G401 (cell line): ENCODE measurements at regions not wholly inside any gene's neighbourhood (a gene's known extent, or its start where the extent isn't known, plus 50 kb on each side); places are given as distances from the start of the nearest gene placed in this dataset.

Experiments used
- DNase-seq: peaks from one replicate; pipeline ENCODE4 v3.0.0-alpha.2; 2015; ENCODE audit warnings: low spot score
- in situ Hi-C: cut with HindIII; loops from 2 replicates; pipeline ENCODE4 v1.10.0; 2016; ENCODE audit warnings: low sequenced_read_pairs, mixed read lengths

DNA sequence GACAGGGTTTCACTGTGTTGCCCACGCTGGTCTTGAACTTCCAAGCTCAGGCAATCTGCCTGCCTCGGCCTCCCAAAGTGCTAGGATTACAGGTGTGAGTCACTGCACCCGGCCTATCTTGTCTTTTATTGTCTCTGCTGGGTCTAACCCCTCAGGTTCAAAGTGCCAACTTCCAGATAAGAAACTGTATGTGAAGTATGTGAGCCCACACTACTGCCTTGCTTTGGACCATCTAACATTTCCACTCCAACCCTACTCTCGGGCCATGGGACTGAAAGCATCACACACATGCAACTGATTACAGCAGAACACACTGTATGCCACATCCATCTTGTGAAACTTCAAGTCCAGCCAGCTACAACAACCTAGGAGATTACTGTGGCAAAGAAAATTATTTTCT is 256.1 kb upstream of the VEPH1 start:
- in situ Hi-C loops: no loop called here
- no peak for DNase-seq

GRCh38 chr3:157755233-157755632 is 252.0 kb upstream of the VEPH1 start:
- in situ Hi-C loops: no loop called here
- no peak for DNase-seq

DNA sequence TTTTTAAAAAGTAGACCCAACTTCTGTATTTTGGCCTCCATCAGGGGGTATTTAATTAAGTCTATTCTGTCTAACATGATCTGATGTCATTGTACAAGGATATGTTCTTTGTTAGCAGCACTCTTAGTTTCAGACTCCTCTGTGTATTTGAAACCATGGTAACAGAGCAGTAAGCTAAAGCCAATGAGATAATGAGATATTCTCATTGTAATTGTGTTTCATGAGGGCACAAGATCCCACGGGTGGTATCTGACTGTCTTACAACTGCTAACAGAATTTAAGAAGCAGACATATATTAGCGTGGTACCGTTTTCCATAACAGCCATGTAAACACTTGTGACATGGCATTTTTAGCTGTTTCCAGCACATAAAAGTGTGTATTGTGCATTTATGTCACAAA is 251.2 kb upstream of the VEPH1 start:
- DNase-seq: no peak
- in situ Hi-C loops: no loop called here

GRCh38 chr3:157753787-157754136 is 250.5 kb upstream of the VEPH1 start:
- in situ Hi-C loops: no loop called here
- DNase-seq: no peak

- DNase-seq: peak; percentile 16
- in situ Hi-C loops: no loop called here
These were observed 250.0 kb upstream of the VEPH1 start for GRCh38 chr3:157752956-157753786.

- no peak for DNase-seq
- in situ Hi-C loops: no loop called here
These were observed 249.3 kb upstream of the VEPH1 start for GRCh38 chr3:157752554-157752953.

DNA sequence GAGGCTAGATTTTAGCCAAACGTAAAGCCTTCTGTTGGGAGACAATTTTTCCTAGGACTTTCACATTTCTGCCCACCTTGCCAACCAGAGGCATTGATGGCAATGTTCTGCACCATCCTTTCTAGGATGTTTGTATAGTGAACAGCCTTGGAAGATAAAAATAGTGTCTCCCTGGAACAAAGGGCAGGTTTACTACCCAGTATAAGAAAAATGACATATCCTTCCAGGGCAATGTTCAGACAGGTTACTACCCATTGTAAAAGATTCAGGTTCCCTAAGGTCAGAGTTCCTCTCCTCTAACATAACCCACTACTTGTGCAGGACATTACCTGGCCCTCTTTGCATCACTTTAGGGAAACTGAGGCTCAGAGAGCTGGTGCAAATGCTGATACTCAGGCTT is 248.2 kb upstream of the VEPH1 start:
- in situ Hi-C loops: no loop called here
- DNase-seq: no peak

DNA sequence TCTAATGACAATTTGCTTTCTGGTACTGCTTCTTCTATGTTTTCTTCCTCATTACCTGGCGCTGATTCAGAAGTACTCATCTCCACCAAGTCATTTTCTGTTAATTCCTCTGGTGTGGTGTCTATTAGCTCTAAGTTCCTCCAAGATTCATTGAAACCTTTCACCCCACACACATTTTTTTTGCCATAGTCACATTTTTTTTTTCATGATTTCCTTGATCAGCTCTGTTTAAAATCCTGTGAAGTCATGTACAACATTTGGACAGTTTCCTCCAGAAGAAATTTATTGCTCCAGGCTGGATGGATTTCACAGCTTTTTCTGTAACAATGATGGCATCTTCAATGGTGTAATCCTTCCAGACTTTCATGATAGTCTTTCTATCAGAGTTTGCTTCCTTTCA is 243.2 kb upstream of the VEPH1 start:
- DNase-seq: no peak
- in situ Hi-C loops: no loop called here

GRCh38 chr3:157741607-157742006 is 238.4 kb upstream of the VEPH1 start:
- in situ Hi-C loops: no loop called here
- DNase-seq: no peak

GRCh38 chr3:157738441-157738840 is 235.2 kb upstream of the VEPH1 start:
- no peak for DNase-seq
- in situ Hi-C loops: no loop called here

GRCh38 chr3:157718800-157719199 is 215.6 kb upstream of the VEPH1 start:
- in situ Hi-C loops: no loop called here

DNA sequence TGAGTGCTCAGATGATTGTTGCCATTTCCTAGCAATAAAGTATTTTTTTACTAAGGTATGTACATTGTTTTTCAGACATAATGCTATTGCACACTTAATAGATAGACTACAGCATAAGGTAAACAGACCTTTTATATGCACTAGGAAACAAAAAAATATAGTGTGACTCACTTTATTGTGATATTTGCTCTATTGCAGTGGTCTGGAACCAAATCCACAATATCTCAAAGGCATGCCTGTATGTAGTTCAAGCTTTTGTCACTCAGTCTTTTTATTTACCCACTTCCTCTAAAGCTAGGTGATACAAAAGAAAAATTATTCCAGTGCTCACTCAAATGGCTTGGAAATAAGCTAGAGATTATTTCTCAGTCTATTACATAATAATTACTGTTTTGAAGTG is 209.9 kb upstream of the VEPH1 start:
- in situ Hi-C loops: no loop called here
- DNase-seq: no peak

More at GRCh38 chr3:157718800-157719199, 215.6 kb upstream of the VEPH1 start:
- DNase-seq: no peak

GRCh38 chr3:157705258-157705657 is 202.0 kb upstream of the VEPH1 start:
- in situ Hi-C loops: no loop called here
- no peak for DNase-seq

GRCh38 chr3:157700405-157700804 is 197.2 kb upstream of the VEPH1 start:
- in situ Hi-C loops: no loop called here
- no peak for DNase-seq

DNA sequence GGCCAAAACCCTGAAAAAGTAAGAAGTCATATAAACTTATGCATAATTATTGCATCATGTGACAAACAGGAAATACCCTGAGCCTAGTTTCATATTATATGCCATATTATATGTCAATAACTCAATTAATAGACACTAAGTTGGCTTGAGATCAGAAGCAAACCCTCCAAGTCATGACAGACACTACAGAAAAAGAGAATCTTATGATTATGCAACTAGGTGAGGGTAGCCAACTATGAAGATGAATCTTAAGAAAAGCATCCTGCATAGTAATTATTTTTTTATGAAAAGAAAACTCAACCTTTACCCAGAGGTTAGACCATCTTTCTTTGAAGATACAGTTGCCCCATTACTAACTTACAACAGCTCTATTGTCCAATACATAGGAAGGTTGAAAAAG is 192.4 kb upstream of the VEPH1 start:
- no peak for DNase-seq
- in situ Hi-C loops: no loop called here

DNA sequence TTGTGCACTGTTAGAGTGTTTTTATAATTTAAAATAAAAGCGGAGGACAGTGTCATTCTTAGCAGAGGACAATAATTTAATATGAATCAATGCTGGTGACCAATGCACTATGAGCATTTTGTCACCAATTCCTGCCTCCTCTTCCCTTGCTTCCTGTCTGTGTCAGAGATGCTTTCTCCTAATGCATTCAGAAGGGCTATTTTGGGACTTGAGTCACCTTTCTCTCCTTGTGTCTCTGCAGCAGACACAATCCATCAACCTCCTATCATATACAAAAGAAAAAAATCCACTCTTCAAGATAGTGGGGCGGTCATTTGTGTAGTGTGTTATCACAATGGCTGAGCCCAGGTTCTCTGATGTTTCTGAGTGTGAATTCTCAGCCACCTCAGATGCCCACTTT is 191.9 kb upstream of the VEPH1 start:
- no peak for DNase-seq
- in situ Hi-C loops: no loop called here

DNA sequence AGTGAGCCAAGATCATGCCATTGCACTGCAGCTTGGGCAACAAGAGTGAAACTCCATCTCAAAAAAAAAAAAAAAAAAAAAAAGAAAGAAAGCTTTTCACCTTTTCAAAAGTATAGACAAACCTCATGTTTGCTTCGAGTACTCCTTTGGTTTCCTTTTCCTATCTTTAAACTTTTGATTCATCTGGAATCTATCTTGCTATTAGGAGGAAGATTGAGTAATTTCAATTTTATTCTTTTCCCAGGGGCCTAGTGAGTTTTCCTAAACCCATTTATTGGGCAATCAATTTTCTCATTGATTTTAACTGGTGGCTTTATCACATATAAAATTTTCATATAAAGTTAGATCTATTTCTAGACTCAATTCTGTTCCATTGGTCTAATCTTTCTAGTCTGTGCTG is 190.5 kb upstream of the VEPH1 start:
- no peak for DNase-seq
- in situ Hi-C loops: no loop called here

DNA sequence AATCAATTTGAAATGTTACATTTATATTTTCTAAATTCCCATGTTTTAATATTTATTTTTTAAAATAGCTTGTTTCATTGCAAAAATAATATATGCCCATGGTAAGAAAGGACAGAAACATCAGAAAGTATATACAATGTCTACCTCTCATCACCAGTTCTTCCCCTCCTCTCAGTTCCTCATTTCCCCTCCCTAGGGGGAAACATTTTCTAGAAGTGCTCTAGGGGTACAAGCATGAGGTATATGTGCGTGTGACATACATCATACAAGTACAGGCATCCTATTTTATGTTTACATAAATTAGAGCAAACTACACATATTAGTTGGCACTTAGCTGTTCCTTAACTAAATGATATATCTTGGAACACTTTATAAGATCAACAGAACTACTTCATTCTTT is 189.3 kb upstream of the VEPH1 start:
- no peak for DNase-seq
- in situ Hi-C loops: no loop called here

- in situ Hi-C loops: no loop called here
- no peak for DNase-seq
These were observed 180.5 kb upstream of the VEPH1 start for GRCh38 chr3:157683668-157684067.

DNA sequence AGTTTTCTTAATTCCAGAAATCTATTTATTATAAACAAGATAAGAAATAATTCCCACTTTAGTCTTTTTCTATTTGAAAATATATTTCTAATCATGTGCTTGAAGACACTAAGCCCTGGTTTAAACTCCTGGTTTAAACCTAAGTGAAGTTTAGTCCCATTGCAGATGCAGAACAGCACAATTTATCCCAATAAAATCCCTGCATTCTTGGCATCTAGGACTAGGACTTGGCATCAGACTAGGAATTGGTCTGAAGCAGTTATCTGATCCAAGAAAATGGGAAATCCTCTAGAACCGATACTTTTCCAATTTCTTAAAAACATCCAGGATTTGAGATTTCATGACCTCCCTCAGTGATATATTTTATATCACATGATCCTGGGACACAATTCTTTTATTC is 168.8 kb upstream of the VEPH1 start:
- no peak for DNase-seq
- in situ Hi-C loops: no loop called here

DNA sequence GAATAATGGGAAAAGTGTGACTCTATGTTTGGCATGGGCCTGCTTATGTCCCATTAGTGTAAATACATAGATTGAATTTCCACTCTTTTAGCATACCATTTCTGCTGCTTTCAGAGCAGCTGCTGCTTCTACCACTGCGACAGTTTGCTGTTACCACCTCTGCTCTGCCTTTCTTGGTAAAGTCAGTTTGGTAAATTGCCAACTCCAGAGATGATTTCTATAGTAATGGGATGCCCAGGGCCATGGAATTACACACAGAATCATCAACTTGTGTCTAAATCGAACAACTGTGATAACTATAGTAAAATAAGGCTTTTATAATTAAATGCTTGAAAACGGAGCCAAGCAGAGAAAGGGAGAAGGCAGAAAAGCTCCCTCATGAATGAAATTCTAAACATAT is 168.4 kb upstream of the VEPH1 start:
- in situ Hi-C loops: no loop called here
- DNase-seq: no peak

DNA sequence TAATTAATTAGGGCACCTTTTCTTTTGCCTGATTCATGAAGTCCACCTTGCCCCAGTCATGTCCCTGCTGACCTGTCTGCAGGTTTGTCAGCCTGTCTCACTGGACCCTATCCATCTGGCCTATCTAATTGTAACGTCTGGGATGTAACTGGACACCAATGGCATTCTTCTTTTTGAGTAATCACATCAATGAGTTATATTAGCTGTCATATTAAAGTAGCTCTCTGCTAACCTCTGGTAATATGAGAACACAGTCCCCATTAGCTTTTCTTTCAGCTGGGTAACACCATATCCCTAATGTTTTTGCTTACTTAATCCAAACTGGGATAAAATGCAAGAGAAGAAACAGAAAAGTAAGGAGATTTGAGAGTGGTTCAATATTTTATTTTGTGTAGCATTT is 166.2 kb upstream of the VEPH1 start:
- in situ Hi-C loops: no loop called here

More for the DNA sequence above, 166.2 kb upstream of the VEPH1 start:
- no peak for DNase-seq
